GM18907 (cell line): ENCODE measurements at regions not wholly inside any gene's neighbourhood (a gene's known extent, or its start where the extent isn't known, plus 50 kb on each side); places are given as distances from the start of the nearest gene placed in this dataset.
A peak's percentile ranks its signal among the peaks of the same experiment; 100 is the strongest.
"Not testable (repeated sequence)": the region's sequence is repeated elsewhere in the genome, so short reads cannot be mapped to it uniquely, and the experiment has no call there.

Experiments
- ATAC-seq: cut with Tn5 transposase; IDR thresholded peaks from one replicate; pipeline ENCODE4 v1.9.1; 2021; ENCODE audit warnings: mild to moderate bottlenecking, moderate library complexity; ENCODE audit not compliant: unreplicated experiment

- not testable (repeated sequence) for ATAC-seq
Observed at GRCh38 chr18:38771620-38772019, 1206.0 kb upstream of the CELF4 start.

- no peak for ATAC-seq
Observed at GRCh38 chr18:38768504-38768903, 1202.9 kb upstream of the CELF4 start.

GRCh38 chr18:38759457-38759856 is 1193.9 kb upstream of the CELF4 start:
- ATAC-seq: no peak

DNA sequence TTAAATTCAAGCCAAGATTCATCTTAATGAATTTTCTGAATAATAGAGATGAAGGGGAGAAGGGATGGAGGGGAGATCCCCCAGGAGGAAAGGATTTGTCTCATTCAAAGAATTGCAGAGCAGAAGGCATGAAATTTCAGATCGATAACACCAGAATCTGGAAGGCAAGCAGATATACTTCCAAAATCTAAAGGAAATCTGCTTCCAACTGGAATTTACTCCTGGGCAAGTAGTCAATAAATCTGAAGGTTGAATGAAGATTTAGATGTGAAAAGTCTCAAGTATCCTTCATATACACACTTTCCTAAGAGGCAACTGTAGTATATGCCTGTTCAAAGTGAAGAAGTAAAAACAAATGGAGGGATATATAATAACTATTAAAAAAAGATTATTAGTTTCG is 1190.8 kb upstream of the CELF4 start:
- ATAC-seq: no peak

DNA sequence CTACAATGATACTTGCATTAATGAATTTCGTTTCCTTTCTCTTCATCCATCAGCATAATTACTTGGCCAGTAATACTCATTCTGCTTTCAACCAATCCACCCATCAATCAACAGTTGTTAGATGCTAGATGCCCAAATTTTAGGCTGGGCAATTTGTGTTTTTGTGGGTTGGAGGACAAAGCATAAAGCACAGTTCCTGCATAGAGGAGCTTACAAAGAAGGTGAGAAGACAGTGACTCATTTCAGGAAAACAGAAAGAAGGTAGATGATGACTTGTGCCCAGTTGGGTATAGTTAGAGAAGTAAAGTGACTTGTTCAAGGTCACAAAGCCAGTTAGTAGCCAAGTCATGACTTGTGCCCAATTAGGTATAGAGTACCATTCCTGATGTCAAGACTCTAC is 1186.8 kb upstream of the CELF4 start:
- ATAC-seq: peak; percentile 67

DNA sequence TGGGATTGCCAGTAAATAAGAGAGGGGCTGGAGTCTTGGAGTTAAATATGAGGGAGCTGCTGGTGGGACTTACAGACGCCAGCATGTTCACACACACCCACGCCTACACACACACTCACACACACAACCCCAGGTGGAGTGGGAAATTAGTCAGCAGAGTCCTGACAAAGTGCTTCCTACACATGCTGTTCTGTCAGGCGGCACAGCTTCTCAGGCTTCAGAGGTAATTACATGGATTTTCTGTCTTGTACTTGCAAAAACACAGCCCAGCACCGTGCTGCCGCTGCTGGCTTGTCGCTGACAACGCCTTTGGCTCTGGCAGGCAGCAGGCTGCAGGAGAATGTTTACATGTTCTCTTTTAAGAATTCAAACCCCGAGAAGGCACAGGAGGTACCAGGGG is 1186.3 kb upstream of the CELF4 start:
- ATAC-seq: no peak

DNA sequence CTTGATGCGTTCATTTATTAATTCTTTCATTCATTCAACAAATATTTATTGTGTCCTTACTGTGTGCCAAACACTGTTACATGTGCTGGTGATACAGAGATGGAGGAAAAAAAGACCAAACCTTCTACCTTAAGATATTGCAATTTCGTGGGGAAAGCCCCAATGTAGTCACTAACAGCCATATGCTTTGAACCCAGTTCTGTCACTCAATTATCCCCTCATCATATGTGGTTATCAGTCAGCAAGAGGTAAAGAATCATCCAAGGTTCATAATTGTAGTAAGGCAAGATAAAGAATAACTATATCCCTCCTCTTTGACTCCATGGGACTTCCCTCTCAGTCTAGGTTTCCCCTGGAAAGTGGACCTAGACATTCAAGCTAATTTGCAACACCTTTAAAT is 1185.6 kb upstream of the CELF4 start:
- no peak for ATAC-seq

DNA sequence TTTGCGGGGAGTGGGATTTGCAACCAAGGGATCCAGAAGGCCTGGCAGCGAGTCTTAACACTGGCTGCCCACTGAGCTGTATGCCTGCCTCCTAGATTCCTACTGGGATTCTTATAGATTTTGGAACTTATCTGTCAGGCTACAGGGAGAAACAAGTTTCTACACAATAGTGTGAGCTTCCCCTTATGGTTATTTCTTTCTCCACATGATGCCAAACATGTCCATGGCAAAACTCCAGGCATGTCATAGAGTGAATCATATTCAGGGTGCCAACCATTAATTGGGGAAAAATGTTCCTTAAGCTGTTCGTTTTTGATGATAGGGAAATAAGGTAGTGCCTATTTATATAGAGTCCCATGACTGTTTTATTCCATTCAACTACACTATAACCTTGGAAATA is 1185.2 kb upstream of the CELF4 start:
- no peak for ATAC-seq

DNA sequence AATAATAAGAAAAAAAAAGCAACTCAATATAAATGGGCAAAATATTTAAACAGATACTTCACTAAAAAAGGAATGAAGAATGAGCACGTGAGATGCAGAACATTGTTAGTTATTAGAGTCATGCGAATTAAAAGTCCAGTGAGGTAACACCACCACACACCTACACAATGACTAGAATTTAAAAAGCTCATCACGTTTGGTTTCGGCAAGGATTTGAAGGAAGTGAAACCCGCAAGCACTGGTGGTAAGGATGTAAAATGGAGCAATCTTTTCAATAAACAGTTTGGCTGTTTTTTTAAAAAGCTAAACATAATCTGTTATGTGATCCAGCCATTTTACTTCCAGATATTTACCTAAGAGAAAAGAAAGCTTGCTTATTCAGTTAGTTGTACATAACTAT is 1181.6 kb upstream of the CELF4 start:
- no peak for ATAC-seq

GRCh38 chr18:38720181-38720580 is 1154.6 kb upstream of the CELF4 start:
- ATAC-seq: not testable (repeated sequence)

DNA sequence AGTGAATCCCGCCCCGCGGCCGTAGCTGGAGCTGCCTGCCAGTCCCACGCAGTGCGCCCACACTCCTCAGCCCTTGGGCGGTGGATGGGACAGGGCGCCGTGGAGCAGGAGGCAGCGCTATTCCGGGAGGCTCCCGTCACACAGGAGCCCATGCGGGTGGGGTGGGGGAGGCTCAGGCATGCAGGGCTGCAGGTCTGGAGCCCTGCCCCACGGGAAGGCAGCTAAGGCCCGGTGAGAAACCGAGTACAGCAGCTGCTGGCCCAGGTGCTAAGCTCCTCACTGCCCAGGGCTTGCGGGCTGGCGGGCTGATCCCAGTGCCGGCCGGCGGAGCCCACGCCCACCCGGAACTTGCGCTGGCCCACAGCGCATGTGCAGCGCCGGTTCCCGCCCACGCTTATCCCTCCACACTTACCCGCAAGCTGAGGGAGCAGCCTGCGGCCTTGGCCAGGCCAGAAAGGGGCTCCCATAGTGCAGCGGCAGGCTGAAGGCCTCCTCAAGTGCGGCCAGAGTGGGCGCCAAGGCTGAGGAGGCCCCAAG is 1152.8 kb upstream of the CELF4 start:
- ATAC-seq: no peak

GRCh38 chr18:38709122-38709521 is 1143.5 kb upstream of the CELF4 start:
- no peak for ATAC-seq

- ATAC-seq: no peak
Observed at GRCh38 chr18:38706373-38706772, 1140.8 kb upstream of the CELF4 start.

GRCh38 chr18:38698088-38698487 is 1132.5 kb upstream of the CELF4 start:
- no peak for ATAC-seq

DNA sequence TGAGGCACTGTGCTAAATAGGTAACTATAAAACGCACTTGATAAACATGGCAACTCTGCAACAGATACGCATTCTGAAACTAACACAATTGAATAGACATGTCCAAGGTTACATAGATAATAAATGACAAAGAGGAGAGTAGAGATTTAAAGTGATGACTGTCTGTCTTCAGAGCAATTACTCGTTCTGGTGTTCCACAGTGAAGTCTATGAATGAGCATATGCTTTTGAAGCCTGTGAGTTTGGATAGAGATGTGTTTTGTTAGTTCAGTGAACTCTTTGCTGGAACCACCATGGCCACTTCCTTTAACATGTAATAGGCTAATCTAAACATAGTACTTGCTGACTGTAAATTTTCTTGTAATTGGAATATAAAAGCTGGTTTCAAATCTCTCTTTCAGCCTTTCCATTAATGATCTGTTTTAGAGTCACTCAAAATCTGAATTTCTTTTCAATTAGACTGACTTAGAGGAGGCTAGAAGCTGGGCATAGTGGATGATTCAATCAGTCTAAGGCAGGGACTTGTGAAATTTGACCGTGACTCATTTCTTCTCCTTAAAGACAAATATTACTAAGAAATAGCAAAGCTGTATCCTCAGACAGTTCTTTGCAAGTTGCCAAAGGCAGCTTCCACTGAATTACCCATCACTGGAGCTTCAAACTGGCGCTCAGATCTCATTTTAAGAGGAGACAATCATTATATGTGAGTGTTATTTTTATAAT is 1130.1 kb upstream of the CELF4 start:
- ATAC-seq: no peak

DNA sequence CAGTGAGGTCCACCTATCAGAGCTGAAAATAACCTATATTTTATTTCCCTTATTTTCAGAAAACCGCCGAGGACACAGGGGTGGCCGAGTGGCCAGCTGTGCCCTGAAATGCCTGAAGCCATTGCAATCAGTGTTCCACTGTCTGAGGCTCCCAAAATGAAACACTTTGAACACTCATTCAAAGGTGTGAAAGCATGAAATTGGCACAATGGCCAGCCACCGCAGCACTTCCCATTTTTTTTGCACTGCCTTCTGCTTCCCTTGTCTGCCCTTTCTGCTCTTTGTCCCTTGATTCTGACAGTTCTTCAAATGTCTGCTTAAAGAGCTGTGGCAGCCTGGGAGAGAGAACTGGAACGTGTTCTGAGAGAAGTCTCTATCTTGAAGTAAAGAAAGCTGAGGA is 1127.5 kb upstream of the CELF4 start:
- ATAC-seq: no peak

DNA sequence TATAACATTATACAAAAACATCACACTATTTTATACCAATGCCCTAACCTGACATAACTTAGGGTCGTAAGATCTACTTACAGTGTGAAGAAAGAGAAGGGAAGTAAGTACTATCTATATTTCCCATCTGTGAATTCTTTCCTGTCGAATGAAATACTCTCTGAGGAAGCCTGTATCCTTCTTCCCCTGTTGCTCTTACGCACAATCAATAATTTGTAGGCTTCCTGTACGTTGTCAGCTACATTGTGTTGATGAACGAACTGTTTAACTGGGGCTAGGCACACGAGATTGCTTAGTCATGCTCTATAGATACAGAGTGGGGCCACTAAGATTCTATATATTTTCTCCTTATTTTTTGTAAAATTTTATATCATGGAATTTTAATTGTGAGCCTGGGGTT is 1125.0 kb upstream of the CELF4 start:
- ATAC-seq: no peak

DNA sequence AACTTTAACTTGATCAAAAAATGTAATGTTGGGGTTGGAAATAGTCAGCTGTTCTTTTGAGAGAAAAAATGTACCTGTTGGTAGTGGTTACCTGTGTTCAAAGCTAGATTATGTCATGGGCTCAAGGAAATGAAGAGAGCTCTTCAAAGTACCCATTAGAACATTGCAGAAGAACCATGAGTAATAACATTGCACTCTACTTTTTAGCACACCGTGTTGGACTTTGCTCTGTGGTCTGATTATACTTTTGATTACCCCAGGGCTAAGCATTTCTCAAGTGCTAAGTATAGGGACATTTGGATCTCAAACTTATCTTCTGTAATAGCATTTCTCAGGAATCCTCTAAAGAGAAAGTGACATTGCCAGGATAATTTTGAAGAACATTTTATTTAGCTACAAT is 1122.8 kb upstream of the CELF4 start:
- ATAC-seq: no peak

DNA sequence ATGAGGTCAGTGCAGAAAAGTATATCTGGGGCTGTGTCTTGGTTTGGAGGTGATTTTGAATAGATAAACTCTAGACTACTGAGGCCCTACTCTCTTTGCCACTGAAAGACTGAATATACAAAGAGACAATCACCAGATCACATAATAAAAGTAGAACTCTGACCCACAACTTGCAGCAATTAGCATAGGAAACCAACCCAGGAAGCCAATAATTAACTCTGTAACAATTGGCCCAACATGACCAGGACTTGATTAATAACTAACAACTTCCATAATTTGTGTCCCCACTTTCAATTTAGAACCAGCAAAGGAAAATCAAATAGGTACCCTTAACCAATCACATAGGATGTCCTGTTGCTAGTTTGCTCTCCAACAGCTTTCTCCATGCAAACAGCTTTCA is 1104.9 kb upstream of the CELF4 start:
- no peak for ATAC-seq

- ATAC-seq: no peak
Observed at GRCh38 chr18:38664929-38665328, 1099.3 kb upstream of the CELF4 start.

- no peak for ATAC-seq
Observed at GRCh38 chr18:38663682-38664081, 1098.1 kb upstream of the CELF4 start.

- ATAC-seq: no peak
Observed at GRCh38 chr18:38663270-38663669, 1097.7 kb upstream of the CELF4 start.

- no peak for ATAC-seq
Observed at GRCh38 chr18:38654946-38655345, 1089.3 kb upstream of the CELF4 start.
